CD4-positive, CD25-positive, alpha-beta regulatory T cell (primary cell): ENCODE measurements at regions not wholly inside any gene's neighbourhood (a gene's known extent, or its start where the extent isn't known, plus 50 kb on each side); places are given as distances from the start of the nearest gene placed in this dataset.
A peak's percentile ranks its signal among the peaks of the same experiment; 100 is the strongest.

Source experiments
- ATAC-seq, 2 donors: fragments of 150-1000 bp; cut with Tn5 transposase; one replicate each; pipeline ENCODE4 v1.10.0; 2021; ENCODE audit warnings: low read depth in 2 of 2, moderate number of reproducible peaks in 2 of 2, moderate library complexity in 1 of 2
- DNase-seq, 3 donors: peaks; one replicate each; pipeline versions ENCODE4 v3.0.0 to v3.0.0-alpha.2; 2012 to 2022; ENCODE audit warnings: mixed read lengths in 1 of 3
- H3K27ac ChIP-seq: one replicate; pipeline ENCODE4 v1.7.0; 2013; ENCODE audit warnings: mild to moderate bottlenecking, low read length; ENCODE audit not compliant: insufficient read depth, poor library complexity, severe bottlenecking
- H3K27me3 ChIP-seq: one replicate; pipeline ENCODE4 v1.7.0; 2013; ENCODE audit warnings: low read length; ENCODE audit not compliant: control insufficient read depth, insufficient read depth
- H3K36me3 ChIP-seq: one replicate; pipeline ENCODE4 v1.7.0; 2013; ENCODE audit warnings: mild to moderate bottlenecking, low read length, moderate library complexity; ENCODE audit not compliant: control insufficient read depth, insufficient read depth
- H3K4me1 ChIP-seq: 2 replicates; pipeline ENCODE4 v1.7.0; 2013; ENCODE audit warnings: mild to moderate bottlenecking, low read length; ENCODE audit not compliant: insufficient read depth, control insufficient read depth, poor library complexity, severe bottlenecking
- H3K4me3 ChIP-seq: one replicate; pipeline ENCODE4 v1.7.0; 2013; ENCODE audit warnings: low read depth, mild to moderate bottlenecking, low read length, moderate library complexity
- H3K9me3 ChIP-seq, 2 experiments: 1 replicate in 1 of 2; 2 replicates in 1 of 2; pipeline ENCODE4 v1.7.0; 2013; ENCODE audit warnings: low read length in 2 of 2, mild to moderate bottlenecking in 1 of 2, moderate library complexity in 1 of 2; ENCODE audit not compliant: control insufficient read depth in 2 of 2
- H3K27ac Mint-ChIP-seq, 3 donors: one replicate each; pipeline ENCODE4 v1.8.0; 2020 to 2022; ENCODE audit warnings: mild to moderate bottlenecking in 3 of 3, mixed read lengths in 3 of 3, moderate library complexity in 2 of 3
- H3K27me3 Mint-ChIP-seq: one replicate; pipeline ENCODE4 v1.8.0; 2022; ENCODE audit warnings: mild to moderate bottlenecking, mixed read lengths
- H3K36me3 Mint-ChIP-seq: one replicate; pipeline ENCODE4 v1.8.0; 2020; ENCODE audit warnings: mixed read lengths
- H3K4me1 Mint-ChIP-seq, 4 donors: one replicate each; pipeline ENCODE4 v1.8.0; 2020 to 2022; ENCODE audit warnings: mixed read lengths in 4 of 4, mild to moderate bottlenecking in 1 of 4
- H3K4me3 Mint-ChIP-seq, 4 donors: one replicate each; pipeline ENCODE4 v1.8.0; 2020 to 2022; ENCODE audit warnings: mild to moderate bottlenecking in 4 of 4, mixed read lengths in 4 of 4, moderate library complexity in 3 of 4
- H3K9me3 Mint-ChIP-seq, 7 donors: one replicate each; pipeline ENCODE4 v1.8.0; 2020 to 2022; ENCODE audit warnings: mixed read lengths in 7 of 7, mild to moderate bottlenecking in 3 of 7, moderate library complexity in 2 of 7

DNA sequence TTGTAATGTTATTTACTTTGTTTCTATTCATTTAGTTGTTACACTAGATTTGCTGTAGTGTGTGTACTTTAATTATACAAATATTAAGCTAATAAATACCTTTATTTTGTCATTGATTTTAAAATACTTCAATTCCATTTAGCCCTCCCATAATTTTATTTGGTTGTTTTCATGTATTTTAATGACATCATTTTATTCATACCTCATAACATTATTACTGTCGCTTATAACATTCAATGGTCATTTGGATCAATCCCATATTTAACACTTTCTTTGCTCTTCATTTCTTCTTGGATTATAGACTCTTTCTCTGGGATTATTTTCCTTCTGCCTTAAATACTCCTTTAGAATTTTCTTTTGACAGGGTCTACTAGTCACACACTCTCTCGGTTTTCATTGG, 86.6 kb upstream of the CAND1 start:
- Histone ChIP-seq H3K4me1 (no peaks in the 10 kb centered on the region), H3K9me3 (no peaks in the 10 kb centered on the region), H3K4me3 (no peak overlapping the region), H3K27me3 (peaks cover 16% of the 10 kb centered on the region), H3K27ac (no peak overlapping the region), H3K36me3 (no peaks in the 10 kb centered on the region)
- no peaks in the 10 kb centered on the region for H3K36me3 Mint-ChIP-seq
- H3K9me3 Mint-ChIP-seq: peaks cover 0 to 5% (median 2%) of the 10 kb centered on the region in 7 donors
- ATAC-seq (no peak), DNase-seq (no peak)
- no peak overlapping the region for H3K27ac Mint-ChIP-seq
- H3K4me3 Mint-ChIP-seq: no peak overlapping the region
- H3K27me3 Mint-ChIP-seq: peaks cover 22% of the 10 kb centered on the region
- H3K4me1 Mint-ChIP-seq: no peaks in the 10 kb centered on the region

DNA sequence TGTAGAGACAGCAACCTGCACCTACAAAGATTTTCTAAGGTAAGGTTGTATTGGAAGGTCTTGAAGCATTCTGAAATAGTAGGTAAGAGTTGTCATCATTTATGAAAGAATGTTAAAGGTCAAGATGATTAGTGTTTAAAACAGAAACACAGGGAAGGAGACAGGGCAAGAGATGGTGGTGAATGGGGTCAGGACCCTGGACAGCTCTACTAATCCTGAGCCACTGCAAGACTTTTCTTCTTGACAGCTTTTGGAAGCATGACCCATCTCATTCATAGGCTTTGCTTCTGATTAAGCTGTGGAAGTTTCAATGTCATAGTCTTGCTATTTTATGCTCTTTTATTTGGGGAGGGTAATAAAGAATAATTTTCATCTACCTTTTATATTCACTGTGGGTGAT, 75.5 kb upstream of the CAND1 start:
- H3K9me3 Mint-ChIP-seq: peaks cover 0 to 9% (median 0%) of the 10 kb centered on the region in 7 donors
- H3K9me3 ChIP-seq: no peaks in the 10 kb centered on the region
- no peaks in the 10 kb centered on the region for H3K27me3 Mint-ChIP-seq
- ATAC-seq (no peak), DNase-seq (peak in 2 of 3 donors; percentile 3 to 26)
- H3K4me3 Mint-ChIP-seq: no peak overlapping the region
- H3K4me1 Mint-ChIP-seq: no peaks in the 10 kb centered on the region
- peaks cover 3% of the 10 kb centered on the region for H3K36me3 Mint-ChIP-seq
- no peak overlapping the region for H3K4me3 ChIP-seq
- no peaks in the 10 kb centered on the region for H3K36me3 ChIP-seq
- H3K4me1 ChIP-seq: no peaks in the 10 kb centered on the region
- H3K27ac Mint-ChIP-seq: no peak overlapping the region
- H3K27me3 ChIP-seq: peaks cover 1% of the 10 kb centered on the region
- H3K27ac ChIP-seq: no peak overlapping the region

- Mint-ChIP-seq H3K4me3 (no peak overlapping the region), H3K27ac (no peak overlapping the region), H3K27me3 (peaks cover 4% of the 10 kb centered on the region), H3K36me3 (no peaks in the 10 kb centered on the region), H3K9me3 (peaks cover 0 to 8% (median 0%) of the 10 kb centered on the region in 7 donors), H3K4me1 (peaks cover 5 to 7% (median 6%) of the 10 kb centered on the region in 4 donors)
- Histone ChIP-seq H3K27me3 (peaks cover 1% of the 10 kb centered on the region), H3K9me3 (no peaks in the 10 kb centered on the region), H3K36me3 (no peaks in the 10 kb centered on the region), H3K27ac (no peak overlapping the region), H3K4me3 (no peak overlapping the region), H3K4me1 (no peaks in the 10 kb centered on the region)
- DNase-seq (no peak), ATAC-seq (no peak)
Measured at GRCh38 chr12:67200386-67200785, 68.8 kb upstream of the CAND1 start.

GRCh38 chr12:67202011-67202677, 67.0 kb upstream of the CAND1 start:
- Mint-ChIP-seq H3K36me3 (no peaks in the 10 kb centered on the region), H3K27me3 (peaks cover 4% of the 10 kb centered on the region)
- H3K27ac ChIP-seq: no peak overlapping the region

GRCh38 chr12:67202678-67203012, 66.5 kb upstream of the CAND1 start:
- Histone ChIP-seq H3K4me3 (peak overlapping the region; percentile 10), H3K4me1 (no peaks in the 10 kb centered on the region), H3K27me3 (peaks cover 3% of the 10 kb centered on the region), H3K9me3 (no peaks in the 10 kb centered on the region), H3K36me3 (no peaks in the 10 kb centered on the region), H3K27ac (no peak overlapping the region)
- Mint-ChIP-seq H3K27ac (no peak overlapping the region), H3K4me3 (no peak overlapping the region), H3K36me3 (no peaks in the 10 kb centered on the region), H3K9me3 (peaks cover 0 to 3% (median 0%) of the 10 kb centered on the region in 7 donors), H3K4me1 (peaks cover 5 to 7% (median 6%) of the 10 kb centered on the region in 4 donors), H3K27me3 (peaks cover 4% of the 10 kb centered on the region)
- ATAC-seq (no peak), DNase-seq (peak in 1 of 3 donors; percentile 39)

More at GRCh38 chr12:67202011-67202677, 67.0 kb upstream of the CAND1 start:
- Mint-ChIP-seq H3K9me3 (peaks cover 0 to 3% (median 0%) of the 10 kb centered on the region in 7 donors), H3K27ac (no peak overlapping the region), H3K4me1 (peaks cover 5 to 7% (median 6%) of the 10 kb centered on the region in 4 donors), H3K4me3 (no peak overlapping the region)
- ATAC-seq (no peak), DNase-seq (no peak)
- no peaks in the 10 kb centered on the region for H3K4me1 ChIP-seq
- no peaks in the 10 kb centered on the region for H3K9me3 ChIP-seq
- no peaks in the 10 kb centered on the region for H3K36me3 ChIP-seq
- H3K27me3 ChIP-seq: peaks cover 3% of the 10 kb centered on the region
- H3K4me3 ChIP-seq: no peak overlapping the region

DNA sequence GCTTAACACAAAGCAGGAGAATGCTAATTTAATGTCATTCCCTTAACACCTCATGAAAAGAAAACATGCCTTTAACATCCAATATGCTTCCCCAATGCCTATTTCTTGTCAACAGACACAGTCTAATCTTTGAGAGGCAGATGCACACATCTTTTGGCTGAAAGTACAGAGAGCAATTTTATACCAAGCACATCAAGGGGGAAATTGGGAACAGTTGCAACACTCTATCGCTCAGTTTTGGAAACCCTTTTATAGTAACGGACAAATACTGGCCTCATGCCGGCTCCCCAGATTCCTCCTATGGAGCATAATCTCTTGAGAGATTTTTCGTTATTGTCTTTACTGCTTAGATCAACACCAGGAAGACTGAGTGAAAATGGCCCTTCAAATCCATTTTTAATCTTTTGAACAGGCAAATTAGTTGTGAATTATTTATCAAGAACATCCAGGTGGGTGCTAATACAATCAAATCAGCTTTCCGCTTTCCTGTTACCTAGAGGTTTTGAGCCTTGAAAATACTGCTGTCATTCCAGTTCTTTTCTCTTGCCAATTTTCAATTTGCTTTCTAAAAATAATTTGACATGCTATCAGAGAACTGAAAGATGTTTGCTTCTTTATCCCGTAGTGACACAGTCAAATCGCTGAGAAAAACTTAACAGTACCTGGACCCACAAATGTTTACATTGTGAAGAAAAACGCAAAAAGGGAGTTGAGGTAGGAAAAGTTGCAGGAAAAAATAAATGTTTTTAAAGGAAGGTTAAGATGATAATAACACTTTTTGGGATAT, 60.7 kb upstream of the CAND1 start:
- H3K27ac ChIP-seq: no peak overlapping the region
- DNase-seq (no peak), ATAC-seq (no peak)
- H3K27me3 ChIP-seq: peaks cover 8% of the 10 kb centered on the region
- H3K9me3 ChIP-seq: no peaks in the 10 kb centered on the region
- H3K4me3 Mint-ChIP-seq: no peak overlapping the region
- no peak overlapping the region for H3K4me3 ChIP-seq
- H3K27me3 Mint-ChIP-seq: peaks cover 15% of the 10 kb centered on the region
- no peaks in the 10 kb centered on the region for H3K36me3 ChIP-seq
- H3K27ac Mint-ChIP-seq: no peak overlapping the region
- H3K36me3 Mint-ChIP-seq: no peaks in the 10 kb centered on the region
- H3K9me3 Mint-ChIP-seq: no peaks in the 10 kb centered on the region
- H3K4me1 ChIP-seq: no peaks in the 10 kb centered on the region
- H3K4me1 Mint-ChIP-seq: no peaks in the 10 kb centered on the region

- Mint-ChIP-seq H3K4me1 (no peaks in the 10 kb centered on the region), H3K4me3 (no peak overlapping the region), H3K9me3 (no peaks in the 10 kb centered on the region), H3K27ac (no peak overlapping the region), H3K36me3 (no peaks in the 10 kb centered on the region), H3K27me3 (peaks cover 26% of the 10 kb centered on the region)
- ATAC-seq (no peak), DNase-seq (no peak)
- Histone ChIP-seq H3K36me3 (no peaks in the 10 kb centered on the region), H3K27ac (no peak overlapping the region), H3K27me3 (peaks cover 8% of the 10 kb centered on the region), H3K4me3 (no peak overlapping the region), H3K9me3 (no peaks in the 10 kb centered on the region), H3K4me1 (no peaks in the 10 kb centered on the region)
Measured at GRCh38 chr12:67211029-67211428, 58.1 kb upstream of the CAND1 start.

GRCh38 chr12:67211494-67211893, 57.7 kb upstream of the CAND1 start:
- Mint-ChIP-seq H3K36me3 (no peaks in the 10 kb centered on the region), H3K4me3 (no peak overlapping the region), H3K9me3 (no peaks in the 10 kb centered on the region), H3K27ac (no peak overlapping the region), H3K4me1 (no peaks in the 10 kb centered on the region), H3K27me3 (peaks cover 28% of the 10 kb centered on the region)
- Histone ChIP-seq H3K9me3 (no peaks in the 10 kb centered on the region), H3K4me3 (no peak overlapping the region), H3K4me1 (no peaks in the 10 kb centered on the region), H3K27me3 (peaks cover 8% of the 10 kb centered on the region), H3K36me3 (no peaks in the 10 kb centered on the region), H3K27ac (no peak overlapping the region)
- DNase-seq (no peak), ATAC-seq (no peak)
